Spinal cord (tissue), 9 donors: ENCODE measurements at regions not wholly inside any gene's neighbourhood (a gene's known extent, or its start where the extent isn't known, plus 50 kb on each side); places are given as distances from the start of the nearest gene placed in this dataset.
"Not testable (repeated sequence)": the region's sequence is repeated elsewhere in the genome, so short reads cannot be mapped to it uniquely, and the experiment has no call there.

Experiments
- DNase-seq, 6 donors: peaks; one replicate each; pipeline versions ENCODE4 v3.0.0 to v3.0.0-alpha.2; 2013 to 2015; ENCODE audit warnings: low spot score in 6 of 6, low read depth in 4 of 6
- H3K27ac ChIP-seq: one replicate; pipeline ENCODE4 v1.5.1; 2013; ENCODE audit warnings: low read depth, low read length, control low read depth
- H3K27me3 ChIP-seq: one replicate; pipeline ENCODE4 v1.6.1; 2013; ENCODE audit warnings: low read length; ENCODE audit not compliant: control insufficient read depth, insufficient read depth
- H3K36me3 ChIP-seq: one replicate; pipeline ENCODE4 v1.6.1; 2013; ENCODE audit warnings: low read length; ENCODE audit not compliant: control insufficient read depth, insufficient read depth
- H3K4me1 ChIP-seq: one replicate; pipeline ENCODE4 v1.6.1; 2013; ENCODE audit warnings: low read length; ENCODE audit not compliant: control insufficient read depth, insufficient read depth
- H3K4me3 ChIP-seq: one replicate; pipeline ENCODE4 v1.5.1; 2013; ENCODE audit warnings: low read depth, low read length, control low read depth
- H3K9me3 ChIP-seq: one replicate; pipeline ENCODE4 v1.6.1; 2013; ENCODE audit warnings: low read length; ENCODE audit not compliant: control insufficient read depth, insufficient read depth
- WGBS: methylation state at CpG from one replicate; pipeline ENCODE4 v1.1.5; 2013; ENCODE audit warnings: missing lambda C conversion rate; ENCODE audit not compliant: insufficient coverage; 5-methylcytosine and 5-hydroxymethylcytosine counted together
- donor health status: healthy.

- Histone ChIP-seq H3K4me3 (no peak overlapping the region), H3K9me3 (no peaks in the 10 kb centered on the region), H3K27me3 (no peaks in the 10 kb centered on the region), H3K4me1 (peaks cover 7% of the 10 kb centered on the region), H3K36me3 (no peaks in the 10 kb centered on the region), H3K27ac (no peak overlapping the region)
- no peak for DNase-seq
- WGBS: 100% methylated on average over 1 of the region's 9 CpGs
Measured at GRCh38 chr10:21368728-21369425, 156.6 kb downstream of the SKIDA1 start.

GRCh38 chr10:21368022-21368582 lies 157.4 kb downstream of the SKIDA1 start:
- WGBS: 100% methylated on average over 1 of the region's 8 CpGs

GRCh38 chr10:21366108-21366507 lies 159.4 kb downstream of the SKIDA1 start:
- H3K27ac ChIP-seq, H3K4me1 ChIP-seq, H3K4me3 ChIP-seq, DNase-seq, H3K9me3 ChIP-seq, H3K36me3 ChIP-seq, H3K27me3 ChIP-seq: not testable (repeated sequence)
- WGBS: 95% methylated on average over 3 of the region's 6 CpGs

More at GRCh38 chr10:21368022-21368582, 157.4 kb downstream of the SKIDA1 start:
- no peaks in the 10 kb centered on the region for H3K36me3 ChIP-seq
- no peak for DNase-seq
- no peaks in the 10 kb centered on the region for H3K27me3 ChIP-seq
- no peak overlapping the region for H3K4me3 ChIP-seq
- H3K4me1 ChIP-seq: peaks cover 6% of the 10 kb centered on the region
- no peaks in the 10 kb centered on the region for H3K9me3 ChIP-seq
- no peak overlapping the region for H3K27ac ChIP-seq

GRCh38 chr10:21364196-21365114 lies 161.0 kb downstream of the SKIDA1 start:
- H3K27ac ChIP-seq: peak overlapping the region; percentile 49
- H3K4me3 ChIP-seq: no peak overlapping the region
- no peaks in the 10 kb centered on the region for H3K27me3 ChIP-seq
- no peaks in the 10 kb centered on the region for H3K36me3 ChIP-seq
- no peaks in the 10 kb centered on the region for H3K4me1 ChIP-seq
- DNase-seq: peak in 2 of 6 donors; percentile 56 to 63
- H3K9me3 ChIP-seq: no peaks in the 10 kb centered on the region
- 34% methylated on average over 3 of the region's 11 CpGs for WGBS

- WGBS: no CpG with 5 or more reads among the region's 3 CpGs
- no peaks in the 10 kb centered on the region for H3K4me1 ChIP-seq
- no peak overlapping the region for H3K27ac ChIP-seq
- H3K9me3 ChIP-seq: no peaks in the 10 kb centered on the region
- no peak overlapping the region for H3K4me3 ChIP-seq
- H3K27me3 ChIP-seq: no peaks in the 10 kb centered on the region
- DNase-seq: peak in 1 of 6 donors; percentile 18
- H3K36me3 ChIP-seq: no peaks in the 10 kb centered on the region
Measured at GRCh38 chr10:21363731-21364104, 161.8 kb downstream of the SKIDA1 start.

- WGBS: 14% methylated on average over 1 of the region's 4 CpGs
- no peaks in the 10 kb centered on the region for H3K9me3 ChIP-seq
Measured at GRCh38 chr10:21363092-21363730, 162.3 kb downstream of the SKIDA1 start.

GRCh38 chr10:21359202-21359601 lies 166.3 kb downstream of the SKIDA1 start:
- Histone ChIP-seq H3K9me3 (no peaks in the 10 kb centered on the region), H3K36me3 (no peaks in the 10 kb centered on the region), H3K4me3 (no peak overlapping the region), H3K27ac (no peak overlapping the region), H3K4me1 (no peaks in the 10 kb centered on the region), H3K27me3 (no peaks in the 10 kb centered on the region)
- no peak for DNase-seq
- no CpG with 5 or more reads among the region's 2 CpGs for WGBS

More at GRCh38 chr10:21363092-21363730, 162.3 kb downstream of the SKIDA1 start:
- Histone ChIP-seq H3K36me3 (no peaks in the 10 kb centered on the region), H3K27ac (no peak overlapping the region), H3K4me3 (no peak overlapping the region), H3K4me1 (no peaks in the 10 kb centered on the region), H3K27me3 (no peaks in the 10 kb centered on the region)
- DNase-seq: no peak

GRCh38 chr10:21355591-21356011 lies 169.9 kb downstream of the SKIDA1 start:
- H3K36me3 ChIP-seq: no peaks in the 10 kb centered on the region
- 92% methylated on average over 2 of the region's 2 CpGs for WGBS
- H3K27me3 ChIP-seq: no peaks in the 10 kb centered on the region

GRCh38 chr10:21352886-21353285 lies 172.6 kb downstream of the SKIDA1 start:
- H3K27ac ChIP-seq: no peak overlapping the region
- no peaks in the 10 kb centered on the region for H3K27me3 ChIP-seq
- WGBS: no CpG with 5 or more reads among the region's 1 CpG
- H3K36me3 ChIP-seq: no peaks in the 10 kb centered on the region
- H3K9me3 ChIP-seq: no peaks in the 10 kb centered on the region
- no peak overlapping the region for H3K4me3 ChIP-seq
- DNase-seq: no peak
- H3K4me1 ChIP-seq: no peaks in the 10 kb centered on the region

More at GRCh38 chr10:21355591-21356011, 169.9 kb downstream of the SKIDA1 start:
- DNase-seq: no peak
- Histone ChIP-seq H3K27ac (no peak overlapping the region), H3K4me3 (no peak overlapping the region), H3K4me1 (no peaks in the 10 kb centered on the region), H3K9me3 (no peaks in the 10 kb centered on the region)
